Spleen (tissue), 11 donors: ENCODE measurements at regions not wholly inside any gene's neighbourhood (a gene's known extent, or its start where the extent isn't known, plus 50 kb on each side); places are given as distances from the start of the nearest gene placed in this dataset.

Experiments
- DNase-seq: peaks from one replicate; pipeline ENCODE4 v3.0.0-alpha.2; 2020
- H3K27ac ChIP-seq, 8 donors: fragments of 200-600 bp; sonication (generic) in 7 of 8; 1 replicate in 4 of 8; 2 replicates in 4 of 8; pipeline versions ENCODE4 v1.5.0 to v1.8.0; 2016 to 2021; ENCODE audit warnings: inconsistent platforms in 4 of 8, mild to moderate bottlenecking in 4 of 8, moderate library complexity in 1 of 8
- H3K27me3 ChIP-seq, 7 donors: fragments of 200-600 bp; sonication (generic) in 6 of 7; replicated peaks in 1 of 7; 1 replicate in 4 of 7; 2 replicates in 3 of 7; pipeline versions ENCODE4 v1.5.0 to v1.8.0; 2016 to 2021; ENCODE audit warnings: inconsistent platforms in 3 of 7, mild to moderate bottlenecking in 1 of 7
- H3K36me3 ChIP-seq, 6 donors: fragments of 200-600 bp; sonication (generic) in 5 of 6; 1 replicate in 4 of 6; 2 replicates in 2 of 6; pipeline versions ENCODE4 v1.5.0 to v1.8.0; 2016 to 2021; ENCODE audit warnings: inconsistent platforms in 2 of 6
- H3K4me1 ChIP-seq, 6 donors: fragments of 200-600 bp; sonication (generic) in 5 of 6; 1 replicate in 3 of 6; 2 replicates in 3 of 6; pipeline versions ENCODE4 v1.5.0 to v1.8.0; 2016 to 2021; ENCODE audit warnings: inconsistent platforms in 3 of 6
- H3K4me3 ChIP-seq, 8 donors: fragments of 200-600 bp; sonication (generic) in 7 of 8; 1 replicate in 4 of 8; 2 replicates in 4 of 8; pipeline versions ENCODE4 v1.5.0 to v1.8.0; 2016 to 2021; ENCODE audit warnings: inconsistent platforms in 4 of 8, mild to moderate bottlenecking in 4 of 8, moderate library complexity in 2 of 8
- H3K9me3 ChIP-seq, 8 donors: fragments of 200-600 bp; sonication (generic) in 7 of 8; 1 replicate in 4 of 8; 2 replicates in 4 of 8; pipeline versions ENCODE4 v1.5.0 to v1.8.0; 2016 to 2021; ENCODE audit warnings: inconsistent platforms in 4 of 8
- CTCF ChIP-seq, 11 experiments: fragments of 200-600 bp in 7 of 11; fragments of 450-650 bp in 4 of 11; sonication (generic) in 4 of 11; IDR thresholded peaks in 8 of 11; conservative IDR thresholded peaks in 3 of 11; 1 replicate in 7 of 11; 2 replicates in 4 of 11; pipeline versions ENCODE4 v1.4.0 to v1.8.0; 2016 to 2021; ENCODE audit warnings: antibody characterized with exemption in 11 of 11, inconsistent platforms in 4 of 11, mild to moderate bottlenecking in 1 of 11
- POLR2A ChIP-seq, 3 donors: fragments of 450-650 bp; IDR thresholded peaks; one replicate each; pipeline ENCODE4 v1.5.1; 2017; ENCODE audit warnings: antibody characterized with exemption in 3 of 3, mild to moderate bottlenecking in 1 of 3
- POLR2AphosphoS5 ChIP-seq, 3 donors: sonication (generic); formaldehyde crosslinking; IDR thresholded peaks; one replicate each; pipeline ENCODE4 v1.5.1; 2017; ENCODE audit warnings: antibody characterized with exemption in 3 of 3
- WGBS, 5 donors: extraction: QIAGEN DNeasy Blood & Tissue Kit in 3 of 5; methylation state at CpG; one replicate each; pipeline versions ENCODE4 v1.1.5 to v1.1.7; 2013 to 2018; 5-methylcytosine and 5-hydroxymethylcytosine counted together
- intact Hi-C: fragments of 100-400 bp; cut with DNase I; formaldehyde crosslinking; loops from one replicate; pipeline ENCODE4 v1.15.0; 2023; ENCODE audit warnings: low total_unique reads
- donor health status: healthy with polysubstance abuse.
- donor health status: DM: no; HTN: no; CAD: no; lungs with moderate emphysema.
- donor health status: DM: no; HTN: no; CAD: no.
- donor health status: Bipolar disorder and iron deficiency.
- donor health status: healthy.
- donor health status: DM: no; HTN: no; CAD: no.
- donor health status: DM: yes; HTN: yes; CAD: no.

- Histone ChIP-seq H3K9me3 (no peaks in the 10 kb centered on the region), H3K4me1 (peaks cover 4 to 16% (median 10%) of the 10 kb centered on the region in 6 donors), H3K27me3 (no peaks in the 10 kb centered on the region), H3K36me3 (no peaks in the 10 kb centered on the region), H3K27ac (no peak overlapping the region), H3K4me3 (no peak overlapping the region)
- no peak for DNase-seq
- no peak for TF ChIP-seq CTCF (IDR thresholded peaks at IDR 0.05 in 8 of 11, conservative IDR thresholded peaks at IDR 0.05 in 3 of 11)
- TF ChIP-seq POLR2AphosphoS5 (IDR thresholded peaks at IDR 0.05) = no peak
- no peak for TF ChIP-seq POLR2A (IDR thresholded peaks at IDR 0.05)
- WGBS, 5 donors = 64 to 73% (median 66%) methylated on average over 10 of the region's 10 CpGs
- intact Hi-C loops = no loop called here
Measured at GRCh38 chr2:21228041-21228895, 104.5 kb downstream of the TDRD15 start.

- Histone ChIP-seq H3K27ac (no peak overlapping the region), H3K4me1 (peaks cover 4 to 16% (median 10%) of the 10 kb centered on the region in 6 donors), H3K27me3 (no peaks in the 10 kb centered on the region), H3K4me3 (no peak overlapping the region), H3K36me3 (no peaks in the 10 kb centered on the region), H3K9me3 (no peaks in the 10 kb centered on the region)
- 82 to 86% (median 83%) methylated on average over 1 of the region's 1 CpG for WGBS, 5 donors
- intact Hi-C loops = no loop called here
- no peak for TF ChIP-seq POLR2A (IDR thresholded peaks at IDR 0.05)
- TF ChIP-seq POLR2AphosphoS5 (IDR thresholded peaks at IDR 0.05) = no peak
- DNase-seq = no peak
Measured at GRCh38 chr2:21229302-21229701, 105.5 kb downstream of the TDRD15 start.

GRCh38 chr2:21230140-21230539 lies 106.4 kb downstream of the TDRD15 start:
- Histone ChIP-seq H3K4me1 (peaks cover 4 to 16% (median 10%) of the 10 kb centered on the region in 6 donors), H3K4me3 (no peak overlapping the region), H3K36me3 (no peaks in the 10 kb centered on the region), H3K27me3 (no peaks in the 10 kb centered on the region), H3K9me3 (no peaks in the 10 kb centered on the region), H3K27ac (no peak overlapping the region)
- TF ChIP-seq POLR2AphosphoS5 (IDR thresholded peaks at IDR 0.05) (no peak), CTCF (IDR thresholded peaks at IDR 0.05 in 8 of 11, conservative IDR thresholded peaks at IDR 0.05 in 3 of 11) (no peak), POLR2A (IDR thresholded peaks at IDR 0.05) (no peak)
- no peak for DNase-seq
- intact Hi-C loops = no loop called here
- 70 to 90% (median 83%) methylated on average over 1 of the region's 1 CpG for WGBS, 5 donors

- no peaks in the 10 kb centered on the region for H3K9me3 ChIP-seq
- H3K27me3 ChIP-seq = no peaks in the 10 kb centered on the region
- intact Hi-C loops = no loop called here
- no peak for TF ChIP-seq CTCF (IDR thresholded peaks at IDR 0.05 in 8 of 11, conservative IDR thresholded peaks at IDR 0.05 in 3 of 11)
- TF ChIP-seq POLR2A (IDR thresholded peaks at IDR 0.05) = no peak
- TF ChIP-seq POLR2AphosphoS5 (IDR thresholded peaks at IDR 0.05) = no peak
- H3K27ac ChIP-seq = no peak overlapping the region
- no peak for DNase-seq
- H3K36me3 ChIP-seq = no peaks in the 10 kb centered on the region
- no peak overlapping the region for H3K4me3 ChIP-seq
- H3K4me1 ChIP-seq = peaks cover 4 to 16% (median 10%) of the 10 kb centered on the region in 6 donors
Measured at GRCh38 chr2:21231985-21232384, 108.2 kb downstream of the TDRD15 start.
